ENCODE measurements at regions not wholly inside any gene's neighbourhood (a gene's known extent, or its start where the extent isn't known, plus 50 kb on each side); places are given as distances from the start of the nearest gene placed in this dataset.

DNA sequence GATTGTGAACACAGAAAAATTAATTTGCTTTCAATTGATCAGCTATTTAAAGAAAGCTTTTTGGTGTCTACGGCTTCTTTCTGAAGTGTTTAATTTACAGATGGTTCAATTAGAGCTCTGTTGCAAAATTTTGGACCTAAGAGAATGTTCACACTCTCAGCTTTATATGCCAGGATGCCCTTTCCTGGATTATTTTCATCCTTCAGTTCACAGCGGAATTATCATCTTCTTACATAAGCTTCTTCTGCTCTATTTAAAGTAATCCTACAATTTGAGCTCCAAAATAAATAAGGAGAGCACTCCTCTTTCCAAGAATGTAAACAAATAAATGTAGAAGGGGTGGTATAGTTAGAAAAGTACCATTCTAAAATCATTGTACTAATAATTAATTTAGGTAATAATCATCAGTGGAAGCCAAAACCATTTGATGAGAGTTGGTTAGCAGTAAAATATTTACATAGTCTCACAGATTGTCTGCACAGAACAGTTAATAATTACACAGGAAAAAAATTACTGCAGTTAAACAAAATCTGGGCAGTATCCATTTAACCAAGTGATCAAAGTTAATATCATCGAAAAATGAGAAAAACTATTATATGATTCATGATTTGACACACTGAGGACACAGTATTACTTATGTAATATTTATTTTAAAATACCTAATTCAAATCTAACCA, 298.0 kb upstream of the TMEM229A start:
- H3K4me1 ChIP-seq = no peaks in the 10 kb centered on the region
- H3K9me3 ChIP-seq = no peaks in the 10 kb centered on the region
- no peak overlapping the region for H3K4me3 ChIP-seq
- no peak for ATAC-seq
- H3K36me3 ChIP-seq = no peaks in the 10 kb centered on the region
- TF ChIP-seq, protein P1, sequence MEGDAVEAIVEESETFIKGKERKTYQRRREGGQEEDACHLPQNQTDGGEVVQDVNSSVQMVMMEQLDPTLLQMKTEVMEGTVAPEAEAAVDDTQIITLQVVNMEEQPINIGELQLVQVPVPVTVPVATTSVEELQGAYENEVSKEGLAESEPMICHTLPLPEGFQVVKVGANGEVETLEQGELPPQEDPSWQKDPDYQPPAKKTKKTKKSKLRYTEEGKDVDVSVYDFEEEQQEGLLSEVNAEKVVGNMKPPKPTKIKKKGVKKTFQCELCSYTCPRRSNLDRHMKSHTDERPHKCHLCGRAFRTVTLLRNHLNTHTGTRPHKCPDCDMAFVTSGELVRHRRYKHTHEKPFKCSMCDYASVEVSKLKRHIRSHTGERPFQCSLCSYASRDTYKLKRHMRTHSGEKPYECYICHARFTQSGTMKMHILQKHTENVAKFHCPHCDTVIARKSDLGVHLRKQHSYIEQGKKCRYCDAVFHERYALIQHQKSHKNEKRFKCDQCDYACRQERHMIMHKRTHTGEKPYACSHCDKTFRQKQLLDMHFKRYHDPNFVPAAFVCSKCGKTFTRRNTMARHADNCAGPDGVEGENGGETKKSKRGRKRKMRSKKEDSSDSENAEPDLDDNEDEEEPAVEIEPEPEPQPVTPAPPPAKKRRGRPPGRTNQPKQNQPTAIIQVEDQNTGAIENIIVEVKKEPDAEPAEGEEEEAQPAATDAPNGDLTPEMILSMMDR (IDR thresholded peaks at IDR 0.05) = no peak
- no peak overlapping the region for H3K27ac ChIP-seq
- intact Hi-C loops (cut with DNase I) = no loop called here
- no peaks in the 10 kb centered on the region for H3K27me3 ChIP-seq
- no peak for DNase-seq

DNA sequence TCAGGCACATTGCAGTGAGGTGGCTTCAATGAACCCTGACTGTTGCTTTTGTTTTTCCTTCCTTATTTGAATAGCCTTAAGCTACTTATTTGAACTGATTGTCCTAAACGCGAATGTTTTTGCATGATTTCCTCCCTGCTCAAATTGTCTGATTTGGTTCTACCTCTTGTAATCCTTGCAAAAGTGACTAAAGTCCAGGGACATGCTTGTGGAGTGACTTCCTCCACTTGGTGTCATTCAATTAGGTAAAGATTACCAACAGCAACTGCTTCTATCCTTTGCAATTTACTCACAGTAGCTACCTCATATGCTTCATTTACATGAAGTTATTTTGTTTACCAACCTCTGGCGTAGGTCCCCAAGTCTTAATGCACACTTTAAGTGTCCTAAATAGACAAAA, 295.9 kb upstream of the TMEM229A start:
- Histone ChIP-seq H3K27me3 (no peaks in the 10 kb centered on the region), H3K4me3 (no peak overlapping the region), H3K9me3 (no peaks in the 10 kb centered on the region), H3K27ac (no peak overlapping the region), H3K4me1 (no peaks in the 10 kb centered on the region), H3K36me3 (no peaks in the 10 kb centered on the region)
- DNase-seq (no peak), ATAC-seq (no peak)
- TF ChIP-seq, protein P1 (IDR thresholded peaks at IDR 0.05) = no peak
- intact Hi-C loops (cut with DNase I) = no loop called here

DNA sequence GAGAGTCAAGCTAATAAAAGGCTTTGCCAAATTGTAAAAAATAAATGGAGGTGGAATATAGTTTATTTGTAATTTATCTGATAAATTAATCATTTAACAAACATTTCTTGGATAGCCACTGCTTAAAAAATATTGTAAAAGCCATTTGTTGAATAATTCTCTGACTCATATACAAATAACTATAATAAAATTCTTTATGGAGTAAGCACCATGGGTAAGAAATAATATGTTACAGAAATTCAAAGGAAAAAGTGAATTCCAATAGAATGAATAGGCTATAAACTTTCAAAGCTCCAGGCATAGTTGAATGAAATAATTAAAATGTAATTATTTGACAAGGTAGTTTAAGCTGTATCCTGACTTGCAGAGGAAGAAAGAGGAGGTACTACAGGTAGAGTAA, 291.4 kb upstream of the TMEM229A start:
- intact Hi-C loops (cut with DNase I) = no loop called here
- Histone ChIP-seq H3K4me3 (no peak overlapping the region), H3K36me3 (no peaks in the 10 kb centered on the region), H3K27ac (no peak overlapping the region), H3K9me3 (no peaks in the 10 kb centered on the region), H3K27me3 (no peaks in the 10 kb centered on the region), H3K4me1 (no peaks in the 10 kb centered on the region)
- TF ChIP-seq, protein P1 (IDR thresholded peaks at IDR 0.05) = no peak
- no peak for ATAC-seq
- DNase-seq = no peak

DNA sequence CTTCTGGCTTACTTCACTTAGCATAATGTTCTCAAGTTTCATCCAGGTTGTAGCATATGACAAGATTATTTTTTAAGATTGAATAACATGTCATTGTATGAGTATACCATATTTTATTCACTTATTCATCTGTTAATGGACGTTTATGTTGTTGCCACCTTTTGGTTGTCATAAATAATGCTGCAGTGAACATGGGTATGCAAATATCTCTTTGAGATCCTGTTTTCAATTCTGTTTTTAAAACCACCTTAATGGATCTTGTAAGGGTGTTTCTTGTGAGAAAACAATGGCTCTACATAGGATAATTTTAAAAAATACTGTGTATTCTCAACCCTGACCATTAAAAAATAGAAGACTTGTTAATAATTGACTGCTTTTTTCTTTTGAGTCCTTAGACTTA, 290.7 kb upstream of the TMEM229A start:
- no peak overlapping the region for H3K4me3 ChIP-seq
- no peaks in the 10 kb centered on the region for H3K36me3 ChIP-seq
- TF ChIP-seq, protein P1 (IDR thresholded peaks at IDR 0.05) = no peak
- no peak overlapping the region for H3K27ac ChIP-seq
- ATAC-seq (no peak), DNase-seq (no peak)
- no peaks in the 10 kb centered on the region for H3K4me1 ChIP-seq
- intact Hi-C loops (cut with DNase I) = no loop called here
- no peaks in the 10 kb centered on the region for H3K9me3 ChIP-seq
- no peaks in the 10 kb centered on the region for H3K27me3 ChIP-seq

DNA sequence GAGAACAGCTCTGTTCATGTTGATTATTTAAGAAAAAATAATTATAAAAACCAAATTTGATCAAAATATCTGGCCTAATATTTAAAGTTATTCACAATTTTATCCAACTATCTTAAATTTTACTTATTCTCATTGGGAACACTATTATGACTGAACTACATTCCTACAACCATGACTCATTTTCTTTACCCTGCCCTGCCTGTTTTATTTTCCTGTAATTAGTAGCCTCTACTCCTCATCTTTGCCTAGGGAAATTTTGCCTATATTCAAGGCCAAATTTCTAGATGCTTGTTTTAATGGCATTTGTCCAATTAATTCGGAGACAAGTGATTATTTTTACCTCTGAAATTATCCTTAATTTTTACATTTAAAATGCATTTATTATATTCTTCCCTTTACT, 289.7 kb upstream of the TMEM229A start:
- intact Hi-C loops (cut with DNase I) = no loop called here
- Histone ChIP-seq H3K4me1 (no peaks in the 10 kb centered on the region), H3K4me3 (no peak overlapping the region), H3K9me3 (no peaks in the 10 kb centered on the region), H3K36me3 (no peaks in the 10 kb centered on the region), H3K27me3 (no peaks in the 10 kb centered on the region), H3K27ac (no peak overlapping the region)
- no peak for ATAC-seq
- DNase-seq = no peak
- TF ChIP-seq, protein P1 (IDR thresholded peaks at IDR 0.05) = no peak
